T47D (cell line): ENCODE measurements at regions not wholly inside any gene's neighbourhood (a gene's known extent, or its start where the extent isn't known, plus 50 kb on each side); places are given as distances from the start of the nearest gene placed in this dataset.

Experiments
- DNase-seq, 2 experiments: peaks; one replicate each; pipeline versions ENCODE4 v3.0.0 to v3.0.0-alpha.2; 2011 to 2012; ENCODE audit warnings: low read depth in 1 of 2, low spot score in 1 of 2
- JUND ChIP-seq: IDR thresholded peaks from 2 replicates; pipeline ENCODE4 v1.6.1; 2012; ENCODE audit warnings: low read depth
- in situ Hi-C: cut with HindIII; loops from 2 replicates; pipeline ENCODE4 v1.10.0; 2016; ENCODE audit warnings: low sequenced_read_pairs, low pct_unique_long_range_greater_than_20kb

- DNase-seq: peak in 1 of 2 experiments; percentile 50
- in situ Hi-C loops: no loop called here
- no peak for TF ChIP-seq JUND
Measured at GRCh38 chr4:121277194-121278105, 103.4 kb downstream of the QRFPR start.

DNA sequence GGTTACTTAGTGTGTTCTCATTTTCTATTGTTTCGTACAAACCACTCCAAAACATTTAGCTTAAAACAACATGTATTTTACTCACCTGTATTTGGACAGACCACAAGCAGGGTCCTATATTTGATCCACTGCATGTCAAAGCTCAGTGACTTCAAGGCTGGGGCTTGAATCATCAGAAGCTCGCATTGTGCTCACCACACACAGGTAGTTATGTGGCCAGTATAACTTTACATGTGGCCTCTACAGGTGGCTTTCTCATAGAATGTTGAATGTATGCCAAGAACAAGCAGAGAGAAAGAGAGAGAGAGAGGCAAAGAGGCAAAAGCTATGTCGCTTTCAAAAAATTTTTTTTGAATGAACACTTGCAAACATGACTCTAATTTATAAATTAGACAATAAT lies 107.6 kb downstream of the QRFPR start:
- no peak for TF ChIP-seq JUND
- in situ Hi-C loops: no loop called here
- no peak for DNase-seq

GRCh38 chr4:121272526-121272925 lies 108.3 kb downstream of the QRFPR start:
- peak in 1 of 2 experiments; percentile 2 for DNase-seq
- TF ChIP-seq JUND: no peak
- in situ Hi-C loops: no loop called here

DNA sequence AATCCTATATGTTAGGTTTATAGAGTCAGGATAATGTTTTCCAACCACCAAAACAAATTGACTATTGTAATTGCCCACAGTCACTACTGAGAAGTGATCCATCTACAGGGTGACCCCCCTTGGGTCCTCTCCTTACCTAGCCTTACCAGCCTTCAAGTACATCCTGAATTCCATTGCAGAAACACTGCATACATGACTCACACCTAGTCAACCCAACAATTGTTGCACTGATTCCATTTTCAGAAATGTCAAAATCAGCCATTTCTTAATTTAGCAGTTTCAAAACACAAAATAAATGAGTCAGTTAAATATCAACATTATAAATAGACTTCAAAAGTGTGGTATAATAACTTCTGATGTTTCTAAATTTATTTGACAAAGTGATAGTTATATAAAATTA lies 106.3 kb upstream of the TNIP3 start:
- in situ Hi-C loops: no loop called here
- TF ChIP-seq JUND: no peak
- DNase-seq: no peak

DNA sequence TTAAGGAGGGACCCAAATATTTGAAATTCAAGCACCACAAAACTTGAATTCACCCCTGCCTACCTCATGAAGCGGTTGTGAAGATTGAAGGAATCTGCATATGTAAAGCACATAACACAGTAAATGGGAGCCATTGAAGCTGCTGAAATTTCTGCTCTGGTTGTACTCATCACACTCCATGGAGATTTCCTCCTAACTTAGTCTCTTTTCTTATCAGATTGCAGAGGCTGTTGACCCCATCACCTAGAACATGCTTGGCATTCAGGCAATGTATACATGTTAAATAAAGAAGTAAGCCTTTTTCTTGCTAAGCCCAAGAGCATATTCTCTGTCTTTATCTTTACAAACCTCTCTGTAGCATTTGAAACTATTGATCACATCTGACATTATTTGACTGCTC lies 104.9 kb upstream of the TNIP3 start:
- TF ChIP-seq JUND: no peak
- in situ Hi-C loops: no loop called here
- DNase-seq: no peak

DNA sequence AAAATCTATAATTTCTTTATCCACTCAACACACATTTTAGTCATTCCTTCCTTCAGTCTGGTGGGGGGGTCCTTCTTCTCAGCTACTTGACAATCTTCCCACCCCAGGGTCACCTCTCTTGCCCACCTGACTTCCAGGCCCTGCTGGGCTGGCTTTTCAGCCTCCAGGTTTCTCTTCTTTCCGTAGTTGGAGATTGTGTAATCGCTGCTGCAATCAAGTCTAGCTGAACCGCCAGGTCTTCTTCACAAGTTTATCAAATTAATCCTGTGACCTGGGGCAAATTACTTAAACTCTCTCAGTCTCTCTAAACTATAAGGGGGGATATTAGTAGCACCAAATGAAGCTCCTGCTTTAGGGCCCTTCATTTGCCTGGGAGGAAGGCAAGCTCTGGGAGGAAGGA lies 102.9 kb upstream of the TNIP3 start:
- in situ Hi-C loops: no loop called here
- no peak for TF ChIP-seq JUND
- DNase-seq: no peak

GRCh38 chr4:121256887-121257466 lies 92.9 kb upstream of the TNIP3 start:
- no peak for TF ChIP-seq JUND
- no peak for DNase-seq
- in situ Hi-C loops: no loop called here

DNA sequence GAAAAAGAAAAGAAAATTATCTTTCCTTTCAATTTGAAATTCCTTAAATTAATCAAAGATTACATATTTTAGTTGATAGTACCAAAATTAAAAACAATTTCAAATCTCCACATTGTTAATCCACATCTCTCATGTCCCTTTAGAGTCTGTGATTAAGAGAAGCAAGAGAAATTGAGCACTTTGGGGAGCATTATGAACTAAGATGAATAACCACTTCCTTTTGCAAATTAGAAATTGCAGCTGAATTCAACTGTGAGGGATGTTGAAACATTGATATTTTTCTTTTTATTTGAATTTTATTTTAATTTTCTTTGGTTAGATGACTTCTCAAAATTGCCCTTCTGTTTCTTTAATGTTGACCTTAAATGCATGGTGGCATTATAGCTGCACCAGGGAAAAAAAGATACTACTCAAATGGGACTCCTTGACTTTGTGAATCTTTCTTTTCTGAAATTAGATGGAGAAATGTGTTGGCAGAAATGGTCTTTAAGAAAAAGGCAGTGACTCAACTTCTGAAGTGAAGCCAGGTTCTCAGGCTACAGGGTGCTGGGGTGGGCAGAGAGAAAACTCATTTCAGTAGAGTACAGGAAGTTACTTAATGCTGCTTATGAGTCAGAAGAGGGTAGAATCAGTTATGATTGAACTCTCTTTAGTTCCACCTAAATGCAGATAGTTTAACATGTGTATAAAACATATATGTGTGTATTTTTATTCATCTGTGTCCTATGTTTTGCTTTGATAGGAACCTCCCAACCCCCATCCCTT lies 92.0 kb upstream of the TNIP3 start:
- no peak for TF ChIP-seq JUND
- in situ Hi-C loops: no loop called here
- no peak for DNase-seq

GRCh38 chr4:121253961-121254360 lies 89.8 kb upstream of the TNIP3 start:
- DNase-seq: no peak
- TF ChIP-seq JUND: no peak
- in situ Hi-C loops: no loop called here

DNA sequence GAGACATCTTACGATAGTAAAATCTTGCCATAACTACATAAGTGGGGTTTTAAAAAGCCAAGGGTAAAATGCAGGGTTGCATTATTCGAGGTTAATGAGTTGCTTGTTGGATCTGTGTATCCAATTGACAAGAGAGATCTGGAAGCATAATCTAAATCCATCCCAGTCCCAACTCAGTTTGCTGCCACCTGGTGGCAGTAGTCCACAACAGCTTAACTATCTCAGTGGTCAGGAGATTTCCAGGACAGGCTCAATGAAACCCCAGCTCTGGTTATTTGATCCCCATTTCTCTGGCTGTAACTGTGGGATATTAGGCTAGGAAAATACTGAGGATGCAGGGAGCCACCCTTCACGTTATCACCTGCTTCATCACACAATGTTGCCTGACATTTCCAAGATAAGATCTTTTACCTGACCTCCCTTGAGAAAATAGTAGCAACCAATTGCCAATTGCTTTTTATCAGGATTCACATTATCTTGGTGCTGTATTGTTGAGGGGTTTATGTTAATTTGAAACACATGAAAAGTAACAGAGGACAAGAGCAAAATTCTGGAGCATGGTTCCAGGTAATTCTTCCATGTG lies 88.2 kb upstream of the TNIP3 start:
- no peak for TF ChIP-seq JUND
- in situ Hi-C loops: no loop called here
- peak; percentile 23 to 75 for DNase-seq

- TF ChIP-seq JUND: no peak
- DNase-seq: no peak
- in situ Hi-C loops: no loop called here
Measured at GRCh38 chr4:121248747-121249146, 84.6 kb upstream of the TNIP3 start.

DNA sequence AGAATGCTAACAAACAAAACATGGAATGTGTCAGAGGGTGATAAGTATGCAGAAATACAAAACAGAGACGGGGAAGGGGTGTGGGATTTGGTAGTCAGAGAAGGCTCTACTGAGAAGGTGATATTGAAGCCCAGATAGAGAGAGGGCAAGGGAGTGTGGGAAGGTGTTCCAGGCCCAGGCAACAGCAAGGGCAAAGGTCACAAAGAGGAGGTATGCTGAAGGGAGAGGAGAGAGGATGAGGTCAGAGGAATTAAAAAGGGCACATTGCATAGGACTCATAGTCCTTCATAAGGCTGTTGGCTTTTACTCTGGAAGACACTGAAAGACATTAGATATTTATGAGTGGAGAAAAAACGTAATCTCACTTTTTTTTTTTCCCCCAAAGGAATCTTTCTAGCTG lies 82.6 kb upstream of the TNIP3 start:
- in situ Hi-C loops: no loop called here
- no peak for TF ChIP-seq JUND

More for the DNA sequence above, 82.6 kb upstream of the TNIP3 start:
- DNase-seq: no peak
